ENCODE measurements at regions not wholly inside any gene's neighbourhood (a gene's known extent, or its start where the extent isn't known, plus 50 kb on each side); places are given as distances from the start of the nearest gene placed in this dataset.
A peak's percentile ranks its signal among the peaks of the same experiment; 100 is the strongest.

DNA sequence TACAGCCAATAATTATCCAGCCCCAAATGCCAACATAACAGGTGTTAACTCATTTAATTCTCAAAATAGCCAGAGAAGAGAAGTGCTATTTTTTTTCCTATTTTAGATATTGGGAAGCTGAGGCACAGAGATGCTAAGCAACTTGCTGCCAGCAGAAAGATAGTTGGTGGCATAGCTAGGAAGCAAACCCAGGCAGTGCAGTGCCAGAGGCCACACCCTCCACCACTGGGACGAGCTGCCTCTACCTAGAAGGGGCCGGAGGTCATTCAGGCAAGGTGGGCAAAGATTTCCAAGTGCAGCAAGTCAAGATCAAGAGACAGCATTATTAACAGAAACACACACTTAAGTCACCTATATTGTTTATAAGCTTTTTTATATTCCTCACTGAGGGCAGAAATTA, 654.1 kb downstream of the INHBA start:
- no peak overlapping the region for H3K27ac ChIP-seq
- no peak for DNase-seq (ENCODE audit: low spot score)
- no peaks in the 10 kb centered on the region for H3K9me3 ChIP-seq (ENCODE audit: low read depth)
- H3K9me2 ChIP-seq (replicated peaks; ENCODE audit: insufficient read depth), result no peaks in the 10 kb centered on the region
- no peak overlapping the region for H3K4me3 ChIP-seq
- no peaks in the 10 kb centered on the region for H3K36me3 ChIP-seq (replicated peaks; ENCODE audit: insufficient read depth, low read depth)
- no peaks in the 10 kb centered on the region for H3K27me3 ChIP-seq
- TF ChIP-seq, protein P1, sequence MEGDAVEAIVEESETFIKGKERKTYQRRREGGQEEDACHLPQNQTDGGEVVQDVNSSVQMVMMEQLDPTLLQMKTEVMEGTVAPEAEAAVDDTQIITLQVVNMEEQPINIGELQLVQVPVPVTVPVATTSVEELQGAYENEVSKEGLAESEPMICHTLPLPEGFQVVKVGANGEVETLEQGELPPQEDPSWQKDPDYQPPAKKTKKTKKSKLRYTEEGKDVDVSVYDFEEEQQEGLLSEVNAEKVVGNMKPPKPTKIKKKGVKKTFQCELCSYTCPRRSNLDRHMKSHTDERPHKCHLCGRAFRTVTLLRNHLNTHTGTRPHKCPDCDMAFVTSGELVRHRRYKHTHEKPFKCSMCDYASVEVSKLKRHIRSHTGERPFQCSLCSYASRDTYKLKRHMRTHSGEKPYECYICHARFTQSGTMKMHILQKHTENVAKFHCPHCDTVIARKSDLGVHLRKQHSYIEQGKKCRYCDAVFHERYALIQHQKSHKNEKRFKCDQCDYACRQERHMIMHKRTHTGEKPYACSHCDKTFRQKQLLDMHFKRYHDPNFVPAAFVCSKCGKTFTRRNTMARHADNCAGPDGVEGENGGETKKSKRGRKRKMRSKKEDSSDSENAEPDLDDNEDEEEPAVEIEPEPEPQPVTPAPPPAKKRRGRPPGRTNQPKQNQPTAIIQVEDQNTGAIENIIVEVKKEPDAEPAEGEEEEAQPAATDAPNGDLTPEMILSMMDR (IDR thresholded peaks at IDR 0.05; ENCODE audit: poor library complexity), result no peak
- TF ChIP-seq EZH2phosphoT487 (IDR thresholded peaks at IDR 0.05; ENCODE audit: low read depth, severe bottlenecking, unreplicated experiment), result no peak
- no peak for TF ChIP-seq EZH2 (IDR thresholded peaks at IDR 0.05; ENCODE audit: borderline replicate concordance)
- no peak overlapping the region for H3K4me2 ChIP-seq
- H4K20me1 ChIP-seq (ENCODE audit: insufficient read depth, poor library complexity, severe bottlenecking), result no peaks in the 10 kb centered on the region
- peaks cover 13% of the 10 kb centered on the region for H3K4me1 ChIP-seq (ENCODE audit: insufficient read depth)
- no peaks in the 10 kb centered on the region for H3K79me2 ChIP-seq
- no peak overlapping the region for H2AFZ ChIP-seq
- whole genome bisulfite sequencing (ENCODE audit: low lambda C conversion rate, missing lambda C conversion rate), result 91% methylated on average over 2 of the region's 2 CpGs

DNA sequence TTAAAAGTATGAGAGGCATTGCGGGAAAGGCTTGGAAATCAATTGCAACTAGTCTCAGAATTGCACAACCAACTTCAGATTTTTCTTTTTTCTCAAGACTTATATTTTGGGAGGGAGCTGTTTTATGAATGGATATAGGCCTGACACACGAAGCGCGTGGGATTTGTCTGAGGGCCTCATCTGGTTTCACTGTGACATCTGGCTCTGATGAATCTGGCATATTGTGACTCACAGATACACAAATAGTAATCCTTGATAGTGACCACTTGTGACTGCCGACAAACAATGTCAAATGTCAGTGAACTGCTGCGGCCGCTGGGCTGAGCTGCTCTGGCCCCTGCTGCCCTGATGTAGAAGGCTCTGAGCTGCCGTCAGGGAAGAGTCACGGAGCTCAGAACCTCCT, 655.1 kb downstream of the INHBA start:
- Histone ChIP-seq H3K27ac (no peak overlapping the region), H3K27me3 (no peaks in the 10 kb centered on the region), H3K79me2 (no peaks in the 10 kb centered on the region), H3K36me3 (replicated peaks; ENCODE audit: insufficient read depth, low read depth) (no peaks in the 10 kb centered on the region), H4K20me1 (ENCODE audit: insufficient read depth, poor library complexity, severe bottlenecking) (no peaks in the 10 kb centered on the region), H3K4me1 (ENCODE audit: insufficient read depth) (peaks cover 13% of the 10 kb centered on the region), H3K9me3 (ENCODE audit: low read depth) (no peaks in the 10 kb centered on the region), H3K4me3 (no peak overlapping the region), H2AFZ (no peak overlapping the region), H3K9me2 (replicated peaks; ENCODE audit: insufficient read depth) (no peaks in the 10 kb centered on the region), H3K4me2 (no peak overlapping the region)
- TF ChIP-seq, protein P1 (IDR thresholded peaks at IDR 0.05; ENCODE audit: poor library complexity), result no peak
- TF ChIP-seq EZH2phosphoT487 (IDR thresholded peaks at IDR 0.05; ENCODE audit: low read depth, severe bottlenecking, unreplicated experiment) (no peak), EZH2 (IDR thresholded peaks at IDR 0.05; ENCODE audit: borderline replicate concordance) (no peak)
- 61% methylated on average over 9 of the region's 9 CpGs for WGBS (ENCODE audit: low lambda C conversion rate, missing lambda C conversion rate)
- peak; percentile 8 for DNase-seq (ENCODE audit: low spot score)

GRCh38 chr7:41047211-41047610, 655.7 kb downstream of the INHBA start:
- Histone ChIP-seq H4K20me1 (ENCODE audit: insufficient read depth, poor library complexity, severe bottlenecking) (no peaks in the 10 kb centered on the region), H3K27me3 (no peaks in the 10 kb centered on the region), H3K9me3 (ENCODE audit: low read depth) (no peaks in the 10 kb centered on the region), H3K4me1 (ENCODE audit: insufficient read depth) (peaks cover 13% of the 10 kb centered on the region), H3K36me3 (replicated peaks; ENCODE audit: insufficient read depth, low read depth) (no peaks in the 10 kb centered on the region), H3K9me2 (replicated peaks; ENCODE audit: insufficient read depth) (no peaks in the 10 kb centered on the region), H3K27ac (no peak overlapping the region), H3K4me2 (no peak overlapping the region), H3K79me2 (no peaks in the 10 kb centered on the region), H2AFZ (no peak overlapping the region), H3K4me3 (no peak overlapping the region)
- 68% methylated on average over 5 of the region's 5 CpGs for WGBS (ENCODE audit: low lambda C conversion rate, missing lambda C conversion rate)
- DNase-seq (ENCODE audit: low spot score), result no peak
- TF ChIP-seq, protein P1 (IDR thresholded peaks at IDR 0.05; ENCODE audit: poor library complexity), result no peak
- TF ChIP-seq EZH2phosphoT487 (IDR thresholded peaks at IDR 0.05; ENCODE audit: low read depth, severe bottlenecking, unreplicated experiment), result no peak
- TF ChIP-seq EZH2 (IDR thresholded peaks at IDR 0.05; ENCODE audit: borderline replicate concordance), result no peak

- Histone ChIP-seq H3K27me3 (no peaks in the 10 kb centered on the region), H3K79me2 (no peaks in the 10 kb centered on the region), H3K9me3 (ENCODE audit: low read depth) (no peaks in the 10 kb centered on the region), H3K4me3 (no peak overlapping the region), H3K4me2 (no peak overlapping the region), H4K20me1 (ENCODE audit: insufficient read depth, poor library complexity, severe bottlenecking) (no peaks in the 10 kb centered on the region), H2AFZ (no peak overlapping the region), H3K9me2 (replicated peaks; ENCODE audit: insufficient read depth) (no peaks in the 10 kb centered on the region), H3K4me1 (ENCODE audit: insufficient read depth) (peaks cover 13% of the 10 kb centered on the region), H3K27ac (no peak overlapping the region), H3K36me3 (replicated peaks; ENCODE audit: insufficient read depth, low read depth) (no peaks in the 10 kb centered on the region)
- TF ChIP-seq, protein P1 (IDR thresholded peaks at IDR 0.05; ENCODE audit: poor library complexity), result no peak
- no peak for TF ChIP-seq EZH2 (IDR thresholded peaks at IDR 0.05; ENCODE audit: borderline replicate concordance)
- no peak for TF ChIP-seq EZH2phosphoT487 (IDR thresholded peaks at IDR 0.05; ENCODE audit: low read depth, severe bottlenecking, unreplicated experiment)
- WGBS (ENCODE audit: low lambda C conversion rate, missing lambda C conversion rate), result 64% methylated on average over 4 of the region's 4 CpGs
- DNase-seq (ENCODE audit: low spot score), result no peak
These were observed 656.1 kb downstream of the INHBA start for GRCh38 chr7:41046776-41047175.
